Fibroblast of lung (primary cell): ENCODE measurements at regions not wholly inside any gene's neighbourhood (a gene's known extent, or its start where the extent isn't known, plus 50 kb on each side); places are given as distances from the start of the nearest gene placed in this dataset.

Source experiments
- CTCF ChIP-seq, 2 donors: IDR thresholded peaks in 1 of 2; conservative IDR thresholded peaks in 1 of 2; 1 replicate in 1 of 2; 2 replicates in 1 of 2; pipeline ENCODE4 v1.5.1; 2011 to 2012; ENCODE audit warnings: low read length in 2 of 2, control low read depth in 1 of 2, inconsistent platforms in 1 of 2, low read depth in 1 of 2, mild to moderate bottlenecking in 1 of 2
- EZH2 ChIP-seq: IDR thresholded peaks from 2 replicates; pipeline ENCODE4 v1.5.1; 2012; ENCODE audit warnings: low read length, control low read depth, mild to moderate bottlenecking; ENCODE audit errors: missing control alignments

DNA sequence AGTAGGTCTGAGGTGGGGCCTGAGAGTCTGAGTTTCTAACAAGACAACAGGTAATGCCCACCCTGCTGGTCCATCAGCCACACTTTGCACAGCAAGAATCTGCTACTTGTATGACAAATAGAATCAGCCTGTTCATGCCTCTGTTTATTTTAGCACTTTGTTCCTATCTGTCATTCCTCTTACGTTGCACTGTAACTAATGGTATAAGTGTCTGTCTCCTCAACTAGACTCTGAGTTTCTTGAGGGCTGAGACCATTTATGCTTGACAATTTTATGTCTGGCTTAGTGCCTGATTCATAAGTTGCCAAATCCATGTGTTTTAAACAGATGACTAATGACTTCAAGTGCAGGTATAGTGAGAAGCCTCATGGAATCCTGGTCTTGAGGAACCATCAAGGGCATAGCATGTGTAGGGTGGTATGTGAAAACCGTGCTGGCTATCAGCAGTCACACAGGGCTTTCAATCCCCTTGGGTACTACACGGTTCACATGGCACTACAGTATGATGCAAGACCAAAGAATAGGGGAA, 209.7 kb downstream of the C11orf91 start:
- TF ChIP-seq EZH2 (no peak), CTCF (conservative IDR thresholded peaks at IDR 0.05 in 1 of 2, IDR thresholded peaks at IDR 0.05 in 1 of 2; ENCODE audit: low read depth in 1 of 2, low read length in 2 of 2) (no peak)
